ENCODE measurements at regions not wholly inside any gene's neighbourhood (a gene's known extent, or its start where the extent isn't known, plus 50 kb on each side); places are given as distances from the start of the nearest gene placed in this dataset.

GRCh38 chr3:153615863-153616262 lies 453.8 kb downstream of the RAP2B start:
- TF ChIP-seq CTCF (conservative IDR thresholded peaks at IDR 0.05; ENCODE audit: low read depth, low read length) = no peak
- TF ChIP-seq EZH2 (IDR thresholded peaks at IDR 0.05; ENCODE audit: borderline replicate concordance, low read depth, low read length, poor library complexity, severe bottlenecking) = no peak
- H3K9me3 ChIP-seq (ENCODE audit: low read depth, low read length, poor library complexity, severe bottlenecking) = no peaks in the 10 kb centered on the region
- no TSS peak for BruUV-seq (replicated peaks)
- ChIA-PET CTCF (no interaction called here), POLR2A (ENCODE audit: low non-redundant PET) (no interaction called here)
- no peaks in the 10 kb centered on the region for H3K27me3 ChIP-seq (replicated peaks; ENCODE audit: insufficient read depth, low read depth, low read length, poor library complexity)
- no peak for DNase-seq (ENCODE audit: low spot score)
- intact Hi-C loops (cut with micrococcal nuclease; ENCODE audit: unreplicated experiment) = no loop called here
- H3K36me3 ChIP-seq (ENCODE audit: insufficient read depth, low read length, poor library complexity, severe bottlenecking) = no peaks in the 10 kb centered on the region
- no peaks in the 10 kb centered on the region for H3K4me1 ChIP-seq (ENCODE audit: insufficient read depth, low read length, poor library complexity, severe bottlenecking)
- H3K27ac ChIP-seq (ENCODE audit: low read depth, low read length, poor library complexity, severe bottlenecking) = no peak overlapping the region
- H3K4me3 ChIP-seq (ENCODE audit: low read depth, low read length, poor library complexity, severe bottlenecking) = no peak overlapping the region

GRCh38 chr3:153617463-153617862 lies 455.4 kb downstream of the RAP2B start:
- Histone ChIP-seq H3K36me3 (ENCODE audit: insufficient read depth, low read length, poor library complexity, severe bottlenecking) (no peaks in the 10 kb centered on the region), H3K4me3 (ENCODE audit: low read depth, low read length, poor library complexity, severe bottlenecking) (no peak overlapping the region), H3K4me1 (ENCODE audit: insufficient read depth, low read length, poor library complexity, severe bottlenecking) (peaks cover 5% of the 10 kb centered on the region), H3K27ac (ENCODE audit: low read depth, low read length, poor library complexity, severe bottlenecking) (no peak overlapping the region), H3K9me3 (ENCODE audit: low read depth, low read length, poor library complexity, severe bottlenecking) (no peaks in the 10 kb centered on the region), H3K27me3 (replicated peaks; ENCODE audit: insufficient read depth, low read depth, low read length, poor library complexity) (no peaks in the 10 kb centered on the region)
- CTCF ChIA-PET = no interaction called here
- TF ChIP-seq EZH2 (IDR thresholded peaks at IDR 0.05; ENCODE audit: borderline replicate concordance, low read depth, low read length, poor library complexity, severe bottlenecking) (no peak), CTCF (conservative IDR thresholded peaks at IDR 0.05; ENCODE audit: low read depth, low read length) (no peak)
- intact Hi-C loops (cut with micrococcal nuclease; ENCODE audit: unreplicated experiment) = no loop called here
- DNase-seq (ENCODE audit: low spot score) = no peak
- BruUV-seq (replicated peaks) = no TSS peak
- POLR2A ChIA-PET (ENCODE audit: low non-redundant PET) = no interaction called here

- POLR2A ChIA-PET (ENCODE audit: low non-redundant PET) = no interaction called here
- no peak overlapping the region for H3K27ac ChIP-seq (ENCODE audit: low read depth, low read length, poor library complexity, severe bottlenecking)
Observed at GRCh38 chr3:153618176-153618575, 456.1 kb downstream of the RAP2B start.

More at GRCh38 chr3:153618176-153618575, 456.1 kb downstream of the RAP2B start:
- BruUV-seq (replicated peaks) = no TSS peak
- DNase-seq (ENCODE audit: low spot score) = no peak
- intact Hi-C loops (cut with micrococcal nuclease; ENCODE audit: unreplicated experiment) = no loop called here
- CTCF ChIA-PET = no interaction called here
- Histone ChIP-seq H3K36me3 (ENCODE audit: insufficient read depth, low read length, poor library complexity, severe bottlenecking) (no peaks in the 10 kb centered on the region), H3K9me3 (ENCODE audit: low read depth, low read length, poor library complexity, severe bottlenecking) (no peaks in the 10 kb centered on the region), H3K27me3 (replicated peaks; ENCODE audit: insufficient read depth, low read depth, low read length, poor library complexity) (no peaks in the 10 kb centered on the region), H3K4me3 (ENCODE audit: low read depth, low read length, poor library complexity, severe bottlenecking) (no peak overlapping the region), H3K4me1 (ENCODE audit: insufficient read depth, low read length, poor library complexity, severe bottlenecking) (peaks cover 5% of the 10 kb centered on the region)
- TF ChIP-seq CTCF (conservative IDR thresholded peaks at IDR 0.05; ENCODE audit: low read depth, low read length) (no peak), EZH2 (IDR thresholded peaks at IDR 0.05; ENCODE audit: borderline replicate concordance, low read depth, low read length, poor library complexity, severe bottlenecking) (no peak)
